HepG2 (cell line): ENCODE measurements at regions not wholly inside any gene's neighbourhood (a gene's known extent, or its start where the extent isn't known, plus 50 kb on each side); places are given as distances from the start of the nearest gene placed in this dataset.

Source experiments
- ATAC-seq: fragments of 200-7000 bp; cut with Tn5 transposase; 3 replicates; pipeline ENCODE4 v1.9.1; 2020; ENCODE audit warnings: mild to moderate bottlenecking, moderate library complexity
- BruUV-seq: library from RNA; stranded (reverse); fragments of 400-500 nt; replicated peaks from 2 replicates; lab custom pipeline; 2021; lab: Mats Ljungman, UMichigan
- CTCF ChIA-PET: fragments of 300-600 bp; formaldehyde crosslinking; extraction: SDS; loops from one replicate; lab custom pipeline; 2021; ENCODE audit warnings: low total read pairs, inconsistent platforms, low intra/inter-chr PET ratio; lab: Yijun Ruan, JAX
- POLR2A ChIA-PET: fragments of 350-600 bp; sonication (Branson Sonifier 250); formaldehyde crosslinking; loops from one replicate; lab custom pipeline; 2020; ENCODE audit warnings: antibody characterized with exemption, inconsistent platforms; lab: Yijun Ruan, JAX
- DNase-seq: peaks from one replicate; pipeline ENCODE4 v3.0.0-alpha.2; 2015; ENCODE audit warnings: low spot score
- FAIRE-seq: peaks from 3 replicates; lab custom pipeline; 2011; peaks lifted over from hg19 to GRCh38; lab: Jason Lieb, UNC
- H2AFZ ChIP-seq: one replicate; pipeline ENCODE4 v1.6.1; 2011; ENCODE audit warnings: low read length, inconsistent platforms
- H3K27ac ChIP-seq: fragments of 300-600 bp; 3 replicates; pipeline ENCODE4 v1.8.0; 2011; ENCODE audit warnings: mixed run types, mild to moderate bottlenecking, mixed read lengths, low read length, inconsistent platforms; ENCODE audit not compliant: insufficient read depth; ENCODE audit errors: extremely low read length
- H3K27me3 ChIP-seq, 2 experiments: fragments of 200-600 bp in 1 of 2; 2 replicates in 1 of 2; 3 replicates in 1 of 2; pipeline versions ENCODE4 v1.6.0 to v1.8.0; 2011; ENCODE audit warnings: low read length in 2 of 2, mild to moderate bottlenecking in 2 of 2, moderate library complexity in 2 of 2, inconsistent platforms in 1 of 2; ENCODE audit not compliant: insufficient read depth in 2 of 2, control insufficient read depth in 1 of 2
- H3K36me3 ChIP-seq, 2 experiments: fragments of 200-600 bp in 1 of 2; replicated peaks in 1 of 2; 2 replicates in 1 of 2; 3 replicates in 1 of 2; pipeline versions ENCODE4 v1.5.1 to v1.8.0; 2011; ENCODE audit warnings: low read length in 2 of 2, inconsistent platforms in 1 of 2; ENCODE audit not compliant: insufficient read depth in 2 of 2, control insufficient read depth in 1 of 2
- H3K4me1 ChIP-seq: 2 replicates; pipeline ENCODE4 v1.5.1; 2012; ENCODE audit warnings: low read length, inconsistent platforms; ENCODE audit not compliant: insufficient read depth
- H3K4me2 ChIP-seq: 2 replicates; pipeline ENCODE4 v1.6.0; 2011; ENCODE audit warnings: low read depth, low read length, inconsistent platforms
- H3K4me3 ChIP-seq, 3 experiments: fragments of 200-600 bp in 1 of 3; sonication (generic), shearing (Covaris generic) in 1 of 3; replicated peaks in 1 of 3; 2 replicates each; pipeline ENCODE4 v1.5.1; 2011 to 2016; ENCODE audit warnings: low read length in 3 of 3, inconsistent platforms in 2 of 3, low read depth in 2 of 3, mild to moderate bottlenecking in 2 of 3, control low read depth in 1 of 3, mixed read lengths in 1 of 3; ENCODE audit not compliant: insufficient read depth in 1 of 3
- H3K79me2 ChIP-seq: one replicate; pipeline ENCODE4 v1.6.1; 2011; ENCODE audit warnings: low read length, inconsistent platforms; ENCODE audit not compliant: insufficient read depth
- H3K9ac ChIP-seq: 2 replicates; pipeline ENCODE4 v1.6.0; 2011; ENCODE audit warnings: mild to moderate bottlenecking, low read depth, low read length, inconsistent platforms; ENCODE audit not compliant: insufficient read depth
- H3K9me3 ChIP-seq: 2 replicates; pipeline ENCODE4 v1.5.1; 2012; ENCODE audit warnings: mild to moderate bottlenecking, low read length
- H4K20me1 ChIP-seq: 2 replicates; pipeline ENCODE4 v1.6.0; 2011; ENCODE audit warnings: inconsistent platforms, mild to moderate bottlenecking, low read length, moderate library complexity; ENCODE audit not compliant: insufficient read depth
- CEBPG ChIP-seq: IDR thresholded peaks from 2 replicates; pipeline ENCODE4 v1.6.1; 2016
- KAT7 ChIP-seq: IDR thresholded peaks from 2 replicates; pipeline ENCODE4 v1.6.1; 2018; ENCODE audit warnings: borderline replicate concordance, missing compliant biosample characterization
- SP4 ChIP-seq: sonication (generic); formaldehyde crosslinking; IDR thresholded peaks from 2 replicates; pipeline ENCODE4 v1.8.1; 2023; ENCODE audit warnings: mild to moderate bottlenecking, missing genetic modification reagents
- SP5 ChIP-seq: IDR thresholded peaks from 2 replicates; pipeline ENCODE4 v1.6.1; 2016; ENCODE audit warnings: low read depth, borderline replicate concordance
- ZFP36 ChIP-seq: fragments of 150-350 bp; IDR thresholded peaks from 2 replicates; pipeline ENCODE4 v1.6.1; 2018; ENCODE audit warnings: borderline replicate concordance, low read length, low read depth; ENCODE audit not compliant: partially characterized antibody
- ZMYM4 ChIP-seq: sonication (generic); formaldehyde crosslinking; IDR thresholded peaks from 2 replicates; pipeline ENCODE4 v1.8.1; 2023; ENCODE audit warnings: mild to moderate bottlenecking, missing genetic modification reagents
- in situ Hi-C: cut with HindIII; loops from 2 replicates; pipeline ENCODE4 v1.10.0; 2017; ENCODE audit warnings: low pct_unique_long_range_greater_than_20kb; ENCODE audit not compliant: extremely low pct_ligation_motif_present
- intact Hi-C: fragments of 100-400 bp; cut with micrococcal nuclease; formaldehyde crosslinking; loops from one replicate; pipeline ENCODE4 v1.10.0; 2022; ENCODE audit not compliant: unreplicated experiment
- TF ChIP-seq, protein P1 (sequence below): IDR thresholded peaks from 2 replicates; pipeline ENCODE4 v1.4.0; 2020; ENCODE audit warnings: mild to moderate bottlenecking, missing genetic modification reagents

DNA sequence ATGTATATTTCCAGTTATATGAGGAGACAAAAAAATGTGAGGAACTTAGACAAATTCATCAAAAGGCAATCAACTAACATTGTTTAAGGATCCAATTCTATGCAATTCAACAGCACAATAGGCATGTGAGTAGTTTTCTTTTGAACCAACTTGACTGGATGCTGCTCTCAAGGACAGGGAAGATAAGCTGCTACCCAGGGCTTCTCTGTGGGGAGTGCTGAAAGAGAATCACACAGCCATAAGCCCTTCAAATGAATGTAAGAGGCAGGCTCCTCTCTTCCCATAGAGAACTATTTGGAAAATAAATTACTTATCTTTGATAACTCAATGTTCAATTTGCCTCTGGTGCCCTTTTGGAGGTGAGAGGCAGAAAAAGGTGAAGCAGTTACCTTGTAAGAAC, 1413.6 kb downstream of the PCDH7 start (continued):
- TF ChIP-seq ZMYM4 (no peak), KAT7 (CRISPR knock-in tag) (no peak), CEBPG (CRISPR knock-in tag) (no peak)

DNA sequence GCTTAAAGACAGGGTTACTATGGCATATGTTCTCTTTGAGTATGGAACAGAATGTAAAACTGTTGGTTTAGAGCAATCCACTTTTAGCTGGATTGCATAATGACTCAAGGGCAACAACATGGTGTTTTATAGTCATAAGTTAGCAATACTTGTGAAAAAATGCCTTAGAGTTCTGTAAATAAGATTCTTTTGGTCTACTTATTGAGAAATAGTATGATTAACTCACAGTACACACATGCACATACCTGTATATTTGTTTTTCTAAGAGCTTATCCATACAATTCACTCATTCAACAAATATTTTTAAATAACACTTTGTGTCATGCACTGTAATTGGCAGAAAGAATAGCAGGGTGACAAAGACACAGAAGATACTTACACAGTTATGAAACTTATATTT, 1415.5 kb downstream of the PCDH7 start:
- in situ Hi-C loops: no loop called here
- FAIRE-seq: no peak
- CTCF ChIA-PET: no interaction called here
- no peaks in the 10 kb centered on the region for H3K27me3 ChIP-seq
- no peak overlapping the region for H3K9ac ChIP-seq
- no peaks in the 10 kb centered on the region for H4K20me1 ChIP-seq
- TF ChIP-seq, protein P1, sequence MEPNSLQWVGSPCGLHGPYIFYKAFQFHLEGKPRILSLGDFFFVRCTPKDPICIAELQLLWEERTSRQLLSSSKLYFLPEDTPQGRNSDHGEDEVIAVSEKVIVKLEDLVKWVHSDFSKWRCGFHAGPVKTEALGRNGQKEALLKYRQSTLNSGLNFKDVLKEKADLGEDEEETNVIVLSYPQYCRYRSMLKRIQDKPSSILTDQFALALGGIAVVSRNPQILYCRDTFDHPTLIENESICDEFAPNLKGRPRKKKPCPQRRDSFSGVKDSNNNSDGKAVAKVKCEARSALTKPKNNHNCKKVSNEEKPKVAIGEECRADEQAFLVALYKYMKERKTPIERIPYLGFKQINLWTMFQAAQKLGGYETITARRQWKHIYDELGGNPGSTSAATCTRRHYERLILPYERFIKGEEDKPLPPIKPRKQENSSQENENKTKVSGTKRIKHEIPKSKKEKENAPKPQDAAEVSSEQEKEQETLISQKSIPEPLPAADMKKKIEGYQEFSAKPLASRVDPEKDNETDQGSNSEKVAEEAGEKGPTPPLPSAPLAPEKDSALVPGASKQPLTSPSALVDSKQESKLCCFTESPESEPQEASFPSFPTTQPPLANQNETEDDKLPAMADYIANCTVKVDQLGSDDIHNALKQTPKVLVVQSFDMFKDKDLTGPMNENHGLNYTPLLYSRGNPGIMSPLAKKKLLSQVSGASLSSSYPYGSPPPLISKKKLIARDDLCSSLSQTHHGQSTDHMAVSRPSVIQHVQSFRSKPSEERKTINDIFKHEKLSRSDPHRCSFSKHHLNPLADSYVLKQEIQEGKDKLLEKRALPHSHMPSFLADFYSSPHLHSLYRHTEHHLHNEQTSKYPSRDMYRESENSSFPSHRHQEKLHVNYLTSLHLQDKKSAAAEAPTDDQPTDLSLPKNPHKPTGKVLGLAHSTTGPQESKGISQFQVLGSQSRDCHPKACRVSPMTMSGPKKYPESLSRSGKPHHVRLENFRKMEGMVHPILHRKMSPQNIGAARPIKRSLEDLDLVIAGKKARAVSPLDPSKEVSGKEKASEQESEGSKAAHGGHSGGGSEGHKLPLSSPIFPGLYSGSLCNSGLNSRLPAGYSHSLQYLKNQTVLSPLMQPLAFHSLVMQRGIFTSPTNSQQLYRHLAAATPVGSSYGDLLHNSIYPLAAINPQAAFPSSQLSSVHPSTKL (CRISPR knock-in tag): no peak
- TF ChIP-seq SP4 (CRISPR knock-in tag): no peak
- no peak for TF ChIP-seq ZFP36
- TF ChIP-seq SP5 (CRISPR knock-in tag): no peak
- TF ChIP-seq, all 625 proteins: peak for 0
- no peak for ATAC-seq
- Histone ChIP-seq H3K36me3 (no peaks in the 10 kb centered on the region), H3K4me1 (no peaks in the 10 kb centered on the region), H3K79me2 (no peaks in the 10 kb centered on the region), H3K27ac (no peak overlapping the region), H3K4me2 (no peak overlapping the region), H3K9me3 (no peaks in the 10 kb centered on the region), H3K4me3 (no peak overlapping the region), H2AFZ (no peak overlapping the region)
- DNase-seq: no peak
- intact Hi-C loops: no loop called here
- POLR2A ChIA-PET: no interaction called here
- no TSS peak for BruUV-seq
